Activated gamma-delta T cell (primary cell): ENCODE measurements at regions not wholly inside any gene's neighbourhood (a gene's known extent, or its start where the extent isn't known, plus 50 kb on each side); places are given as distances from the start of the nearest gene placed in this dataset.

Source experiments
- DNase-seq: peaks from one replicate; lab custom pipeline; 2025; lab: John Stamatoyannopoulos, UW

GRCh38 chr2:211067029-211067428, 510.6 kb downstream of the CPS1 start:
- DNase-seq: no peak

DNA sequence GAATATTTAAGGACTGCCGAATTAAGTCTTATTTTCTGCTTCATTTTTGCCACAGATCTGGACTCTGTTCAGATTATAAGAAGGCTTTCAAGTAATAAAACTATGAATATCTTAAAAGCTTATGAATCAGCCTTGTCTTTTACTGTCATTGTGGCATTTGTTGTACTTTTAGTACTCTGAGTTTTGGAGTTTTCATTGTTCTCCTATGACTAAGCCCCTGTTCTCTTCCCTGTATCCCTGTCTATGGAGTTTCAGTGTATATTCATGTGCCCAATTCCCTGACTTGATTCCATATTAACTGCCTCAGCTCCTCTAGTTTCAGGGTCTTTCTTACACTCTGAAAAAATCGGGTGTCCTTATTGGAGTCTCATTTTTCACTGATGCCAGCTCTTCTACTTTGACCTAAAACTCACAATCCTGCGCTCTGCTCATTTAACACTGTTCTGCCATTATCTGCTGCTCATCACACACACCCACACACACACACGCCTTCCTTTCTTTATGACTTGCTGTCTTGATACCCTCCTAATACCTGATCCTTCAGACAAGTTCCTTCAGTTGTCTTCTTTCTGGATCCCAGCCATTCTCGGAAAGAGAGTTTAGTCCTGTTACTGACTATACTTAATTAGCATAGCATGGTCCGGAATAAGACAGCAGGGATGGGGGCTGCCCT, 511.8 kb downstream of the CPS1 start:
- DNase-seq: no peak

- DNase-seq: no peak
These were observed 514.1 kb downstream of the CPS1 start for GRCh38 chr2:211070547-211070946.

DNA sequence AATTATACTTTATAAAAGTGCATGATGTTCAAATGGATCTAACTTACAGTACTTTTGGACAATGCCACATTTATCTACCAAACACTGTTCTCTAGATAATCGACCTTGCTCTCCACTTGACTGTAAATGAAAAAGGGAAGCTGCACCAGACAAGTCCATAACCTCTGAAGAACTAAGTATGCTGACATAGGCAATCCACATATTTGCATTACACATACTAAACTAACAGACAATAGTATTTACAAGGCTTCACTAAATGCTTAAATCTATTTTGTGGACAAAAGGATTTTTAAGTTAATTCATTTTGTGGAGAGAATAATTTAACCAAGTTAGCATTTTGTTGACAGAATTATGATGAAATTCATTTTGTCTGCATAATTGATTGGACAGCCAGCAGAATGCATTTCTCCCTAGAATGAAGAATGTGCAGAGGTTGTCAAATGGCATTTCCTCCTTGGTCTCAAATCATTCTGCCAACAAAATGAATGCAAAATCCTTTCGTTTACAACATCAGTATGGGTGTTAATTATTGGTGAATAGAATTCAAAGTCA, 520.9 kb downstream of the CPS1 start:
- no peak for DNase-seq

DNA sequence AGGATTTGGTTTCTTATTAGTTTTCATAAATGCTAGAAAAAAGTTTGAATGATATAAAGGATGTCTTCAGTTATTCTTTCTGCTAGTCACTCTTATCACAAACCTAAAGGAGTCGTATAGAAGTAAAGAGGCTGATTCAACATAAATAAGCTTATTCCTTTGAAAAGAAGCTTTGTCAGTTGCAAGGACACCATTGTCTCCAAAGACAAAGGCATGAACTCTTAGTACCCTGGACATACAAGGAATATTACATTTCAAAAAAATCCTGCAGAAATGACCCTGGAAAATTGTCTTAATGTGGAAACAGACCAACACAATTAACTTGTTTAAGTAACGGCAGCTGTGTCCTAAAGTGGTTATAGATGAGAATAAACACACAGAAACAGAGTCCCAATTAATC, 528.0 kb downstream of the CPS1 start:
- DNase-seq: no peak

GRCh38 chr2:211085056-211085680, 528.8 kb downstream of the CPS1 start:
- no peak for DNase-seq

- DNase-seq: no peak
These were observed 529.6 kb downstream of the CPS1 start for GRCh38 chr2:211086049-211086448.

GRCh38 chr2:211089127-211089526, 532.7 kb downstream of the CPS1 start:
- no peak for DNase-seq

GRCh38 chr2:211093743-211094303, 537.4 kb downstream of the CPS1 start:
- DNase-seq: no peak

DNA sequence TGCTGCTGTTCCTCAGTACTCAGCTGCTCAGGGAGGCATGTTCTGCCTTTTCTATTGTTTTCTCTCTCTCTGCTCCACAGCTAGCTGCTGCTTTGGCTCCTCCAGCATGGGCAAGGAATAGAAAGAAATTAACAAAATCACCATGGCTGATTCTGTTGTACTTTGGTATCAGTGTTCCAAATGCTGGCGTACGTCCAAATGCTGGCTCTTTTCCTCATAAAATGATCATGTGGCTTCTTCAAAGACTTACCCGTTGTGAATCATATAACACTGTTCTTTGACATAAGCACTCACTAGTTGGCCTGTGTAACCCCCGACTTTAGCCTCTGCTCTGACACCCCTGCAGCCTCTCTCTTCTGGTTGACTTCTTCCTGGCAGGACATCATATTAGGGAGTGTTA, 547.6 kb downstream of the CPS1 start:
- no peak for DNase-seq

DNA sequence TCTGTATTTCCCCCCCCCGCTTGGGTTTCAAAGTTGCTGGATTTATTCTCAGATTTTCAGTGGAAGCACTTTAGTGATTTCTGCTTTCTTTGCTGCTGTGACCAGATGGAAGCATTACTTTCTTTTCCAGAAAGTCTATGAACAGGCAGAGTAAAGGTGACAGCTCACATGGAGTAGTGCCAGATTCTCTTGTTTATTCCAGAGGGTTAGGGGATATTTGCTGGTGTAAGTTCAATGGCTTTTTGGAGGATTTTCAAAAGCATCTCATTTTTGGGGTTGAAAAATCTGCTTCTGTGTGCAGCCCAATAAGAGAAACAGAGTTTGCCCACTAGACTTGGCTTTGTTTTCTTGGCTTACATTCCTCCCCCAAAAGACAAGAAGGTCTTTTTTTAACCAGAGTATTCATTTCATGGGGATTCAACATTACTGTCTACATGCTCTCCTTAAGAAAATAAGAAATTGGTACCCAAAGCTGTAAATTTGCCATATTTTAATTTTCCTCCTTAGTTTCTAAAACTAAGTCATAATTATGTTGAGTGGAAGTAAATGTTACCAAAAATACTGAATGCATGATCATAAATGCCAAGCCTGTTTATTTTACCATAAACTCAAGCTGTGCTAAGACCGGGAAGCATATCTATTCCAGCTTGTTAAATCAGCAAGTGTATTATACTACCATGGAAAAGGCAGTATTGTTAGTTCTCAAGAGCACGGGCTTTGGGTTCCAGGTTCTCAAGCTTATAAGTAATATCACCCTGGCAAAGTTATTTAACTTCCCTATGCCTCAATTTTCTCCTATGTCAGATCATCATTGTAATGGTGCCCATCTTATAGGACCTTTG, 557.2 kb downstream of the CPS1 start:
- no peak for DNase-seq

- no peak for DNase-seq
These were observed 558.5 kb downstream of the CPS1 start for GRCh38 chr2:211114826-211115455.

- no peak for DNase-seq
These were observed 560.6 kb downstream of the CPS1 start for GRCh38 chr2:211117026-211117425.

DNA sequence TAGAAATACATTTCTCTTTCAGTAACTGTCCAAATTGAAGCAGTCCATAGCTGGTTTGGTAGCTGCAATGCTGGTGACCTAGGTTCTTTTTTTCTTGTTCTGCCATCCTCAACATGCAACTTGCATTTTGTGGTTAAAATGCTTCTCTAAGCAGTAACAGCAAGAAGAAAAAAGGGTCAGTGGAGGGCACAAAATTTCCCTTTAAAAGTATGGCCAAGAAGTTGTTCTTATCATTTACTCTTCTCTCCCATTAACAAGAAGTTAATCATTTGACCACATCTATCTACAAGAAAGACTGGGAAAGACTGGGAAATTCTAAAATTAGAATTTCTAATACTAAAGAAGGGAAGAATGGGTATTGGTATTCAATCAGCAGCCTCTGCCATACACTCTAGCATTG, 569.9 kb downstream of the CPS1 start:
- no peak for DNase-seq

- DNase-seq: no peak
These were observed 571.1 kb downstream of the CPS1 start for GRCh38 chr2:211127501-211127900.

DNA sequence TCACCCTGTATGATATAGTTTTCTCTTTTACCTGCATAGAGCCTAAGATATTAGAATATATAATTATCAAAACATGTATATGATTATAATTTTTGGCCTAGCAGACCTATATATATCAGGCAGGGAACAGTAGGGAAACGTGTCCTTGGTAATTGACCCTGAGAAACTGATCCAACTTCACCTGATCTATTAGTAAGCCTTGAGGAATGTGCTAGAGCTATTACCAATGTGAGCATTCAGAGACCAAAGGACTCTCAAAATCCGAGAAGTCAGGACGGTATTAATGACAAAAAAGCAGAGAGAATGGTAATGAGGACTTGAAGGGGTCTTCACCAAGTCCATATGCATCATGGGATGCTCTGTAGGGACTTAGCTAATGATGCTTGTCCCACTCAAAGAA, 571.9 kb downstream of the CPS1 start:
- no peak for DNase-seq

DNA sequence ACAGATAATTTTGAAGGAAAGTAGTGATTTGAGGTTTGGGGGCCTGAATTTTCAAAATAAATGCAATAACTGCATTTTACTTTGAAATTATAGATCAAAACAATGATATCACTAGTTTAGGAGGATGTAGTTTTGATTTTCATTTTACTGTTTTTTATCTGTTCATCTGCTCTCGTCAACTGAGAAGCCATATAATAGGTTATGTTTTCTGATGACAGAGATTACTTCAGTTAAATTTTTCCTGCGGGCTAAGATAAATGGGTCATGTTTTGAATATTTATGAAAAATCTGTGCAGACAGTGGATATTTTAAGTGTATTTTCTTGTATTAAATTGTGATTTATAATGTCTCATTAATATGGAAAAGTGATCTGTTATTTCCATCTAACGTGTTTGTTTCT, 573.4 kb downstream of the CPS1 start:
- DNase-seq: no peak

GRCh38 chr2:211132046-211132445, 575.6 kb downstream of the CPS1 start:
- DNase-seq: no peak

GRCh38 chr2:211132573-211132972, 576.2 kb downstream of the CPS1 start:
- DNase-seq: no peak

DNA sequence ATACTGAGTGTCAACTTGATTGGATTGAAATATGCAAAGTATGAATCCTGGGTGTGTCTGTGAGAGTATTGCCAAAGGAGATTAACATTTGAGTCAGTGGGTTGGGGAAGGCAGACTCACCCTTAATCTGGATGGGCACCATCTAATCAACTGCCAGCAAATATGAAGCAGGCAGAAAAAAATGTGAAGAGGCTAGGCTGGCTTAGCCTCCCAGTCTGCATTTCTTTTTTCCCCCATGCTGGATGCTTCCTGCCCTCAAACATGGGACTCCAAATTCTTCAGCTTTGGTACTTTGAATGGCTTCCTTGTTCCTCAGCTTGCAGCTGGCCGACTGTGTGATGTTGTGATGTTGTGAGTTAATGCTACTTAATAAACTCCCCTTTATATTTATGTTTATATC, 577.4 kb downstream of the CPS1 start:
- no peak for DNase-seq

DNA sequence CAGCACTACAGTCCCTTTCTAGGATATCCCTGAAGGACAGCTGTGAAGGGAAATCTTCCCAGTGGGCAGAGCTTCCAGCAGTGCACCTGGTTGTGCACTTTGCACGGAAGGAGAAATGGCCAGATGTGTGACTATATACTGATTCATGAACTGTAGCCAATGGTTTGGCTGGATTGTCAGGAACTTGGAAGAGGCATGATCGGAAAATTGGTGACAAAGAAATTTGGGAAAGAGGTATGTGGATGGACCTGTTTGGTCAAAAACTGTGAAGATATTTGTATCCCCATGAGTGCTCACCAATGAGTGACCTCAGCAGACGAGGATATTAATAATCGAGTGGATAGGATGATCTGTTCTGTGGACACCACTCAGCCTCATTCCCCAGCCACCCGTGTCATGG, 582.2 kb downstream of the CPS1 start:
- no peak for DNase-seq

- no peak for DNase-seq
These were observed 585.2 kb downstream of the CPS1 start for GRCh38 chr2:211141646-211142045.
